NCI-H748 (cell line): ENCODE measurements at regions not wholly inside any gene's neighbourhood (a gene's known extent, or its start where the extent isn't known, plus 50 kb on each side); places are given as distances from the start of the nearest gene placed in this dataset.

Experiments used
- DNase-seq: peaks from one replicate; lab custom pipeline; 2025; ENCODE audit not compliant: unreplicated experiment; lab: John Stamatoyannopoulos, UW

DNA sequence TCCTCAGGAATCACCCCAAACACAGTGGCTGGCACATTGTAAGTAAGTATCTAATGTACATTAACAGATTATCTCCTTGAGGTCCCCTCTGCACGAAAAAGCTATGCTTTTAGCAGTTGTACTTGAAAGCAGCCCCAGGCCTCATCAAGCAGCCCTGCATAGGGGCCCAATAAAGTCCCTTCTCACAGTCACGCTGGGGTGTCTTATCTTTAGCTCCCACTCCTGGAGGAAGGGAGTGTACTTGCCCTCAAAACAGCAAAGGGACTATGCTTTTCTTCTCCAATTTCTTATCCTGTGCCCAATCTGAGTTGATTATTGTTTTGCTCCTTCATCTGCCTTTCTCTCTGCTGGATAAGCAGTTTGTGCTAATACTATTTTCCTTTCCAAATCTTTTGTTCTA is 168.8 kb upstream of the PLXNA2 start:
- no peak for DNase-seq

DNA sequence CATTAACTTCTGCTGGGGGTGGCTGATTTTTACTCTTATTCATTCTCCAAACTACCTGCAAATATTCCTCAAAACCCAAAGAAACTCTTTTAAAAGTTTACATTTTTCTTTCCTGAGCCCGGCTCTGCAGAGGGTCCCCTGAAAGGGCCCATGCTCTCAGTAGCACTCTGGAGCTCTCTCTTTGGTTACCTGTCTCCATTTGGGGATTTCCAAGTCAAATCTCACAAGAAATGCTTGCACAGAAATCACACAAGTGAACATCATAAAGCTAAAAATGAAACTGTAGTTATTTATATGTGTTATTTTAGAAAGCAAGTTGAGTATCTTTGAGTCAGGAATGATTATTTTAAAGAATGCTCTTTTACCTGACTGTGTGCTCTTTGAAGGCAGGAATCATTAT is 174.5 kb upstream of the PLXNA2 start:
- no peak for DNase-seq

DNA sequence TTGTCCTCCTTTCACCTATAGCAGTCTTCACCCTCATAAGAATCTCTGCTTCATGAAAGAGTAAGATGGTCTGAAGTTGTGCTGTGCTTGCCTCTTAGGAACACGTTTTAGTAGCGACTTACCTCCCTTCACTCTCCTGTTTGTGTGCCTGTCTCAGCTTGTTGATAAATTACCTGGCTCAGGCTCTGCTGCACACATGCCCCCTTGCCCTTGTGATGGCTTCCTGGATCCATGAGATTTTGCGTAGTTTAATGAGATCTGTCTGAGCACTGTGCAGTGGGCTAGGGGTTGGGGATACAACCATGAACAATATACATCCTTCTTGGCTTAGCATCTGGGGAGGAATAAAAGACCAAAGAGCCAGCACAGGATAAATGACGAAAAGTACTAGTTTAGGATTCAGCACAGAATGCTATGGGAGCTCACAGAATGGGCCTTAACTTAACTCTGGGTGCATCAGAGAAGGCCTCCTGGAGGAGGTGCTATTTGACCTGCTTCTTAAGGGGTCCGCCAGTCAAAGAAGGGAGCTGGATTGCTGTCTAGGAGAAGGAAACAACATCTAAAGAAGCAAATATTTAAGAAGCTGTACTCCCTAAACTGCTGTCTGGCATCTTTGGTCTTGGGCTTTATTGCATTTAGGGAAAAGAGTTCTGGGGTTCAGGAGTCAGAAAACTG is 175.7 kb upstream of the PLXNA2 start:
- no peak for DNase-seq

DNA sequence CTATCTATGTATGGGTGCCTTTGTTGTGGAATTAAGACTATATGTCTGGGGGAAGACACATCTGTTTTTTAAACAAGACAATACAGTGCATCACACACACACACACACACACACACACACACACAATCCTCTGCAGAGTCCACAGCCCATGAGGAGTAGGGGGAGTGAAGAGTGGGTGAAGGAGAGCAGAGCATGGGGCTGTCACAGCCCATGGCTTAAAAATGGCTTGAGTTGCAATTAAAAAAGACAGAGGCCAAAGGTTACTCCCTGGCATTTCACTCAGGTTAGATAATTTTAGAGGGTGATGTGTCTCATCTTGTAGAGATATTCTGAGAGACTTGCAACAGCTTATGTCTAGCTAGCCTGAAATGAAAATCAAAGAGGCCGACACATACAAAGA is 176.5 kb upstream of the PLXNA2 start:
- no peak for DNase-seq

DNA sequence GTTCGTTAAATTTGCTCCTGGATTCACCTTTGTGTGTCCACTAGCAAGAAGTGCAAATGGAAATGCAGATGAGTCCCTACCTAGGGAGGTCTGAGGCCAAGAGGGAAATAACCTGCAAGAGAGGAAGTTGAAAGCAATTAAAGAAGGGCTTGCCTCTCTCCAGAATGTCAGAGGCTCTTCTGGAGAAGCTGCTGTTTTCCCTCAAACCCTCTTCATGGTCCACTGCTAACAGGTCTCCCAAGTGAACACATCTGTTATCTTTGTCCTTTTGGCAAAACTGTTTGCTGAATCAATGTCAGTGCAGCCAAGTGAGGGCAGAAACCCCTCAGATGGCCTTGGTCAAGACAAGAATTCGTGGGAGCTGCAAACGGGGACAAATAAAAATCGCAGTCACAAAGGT is 177.3 kb upstream of the PLXNA2 start:
- DNase-seq: no peak

DNA sequence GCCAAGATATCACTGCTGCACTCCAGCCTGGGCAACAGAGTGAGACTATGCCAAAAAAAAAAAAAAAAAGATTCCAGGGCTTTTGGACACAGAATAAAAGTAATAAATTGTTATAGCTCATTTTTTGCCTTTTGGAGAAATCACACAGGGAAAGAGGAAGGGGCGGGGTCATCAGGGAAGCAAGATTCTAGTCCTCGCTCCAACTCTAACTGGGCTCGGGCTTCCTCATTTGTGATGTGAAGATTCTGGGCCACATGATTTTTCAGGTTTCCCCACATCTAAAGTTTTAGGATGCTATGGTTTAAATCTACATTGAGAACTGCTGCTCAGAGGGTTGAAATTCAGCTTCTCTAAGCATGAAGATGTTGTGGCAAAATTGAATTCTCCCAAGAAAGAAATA is 179.3 kb upstream of the PLXNA2 start:
- DNase-seq: no peak

DNA sequence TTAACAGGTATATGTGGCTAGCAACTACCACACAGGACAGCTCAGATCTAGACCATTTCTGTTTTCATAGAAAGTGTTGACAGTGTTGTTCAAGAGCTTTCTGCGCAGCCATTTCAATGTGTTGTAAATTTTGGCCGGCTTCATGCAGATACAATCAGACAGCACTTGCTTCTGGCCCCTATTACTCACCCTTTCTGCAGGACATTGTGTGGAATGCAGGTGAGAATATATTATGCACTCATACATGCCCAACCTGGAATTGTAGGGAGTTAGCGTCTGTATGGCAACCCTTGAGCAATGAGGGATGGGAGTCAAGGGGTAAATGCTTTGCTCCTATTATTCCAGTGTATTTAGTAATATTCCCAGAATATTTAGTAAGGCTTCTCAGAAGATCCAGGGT is 180.9 kb upstream of the PLXNA2 start:
- no peak for DNase-seq

DNA sequence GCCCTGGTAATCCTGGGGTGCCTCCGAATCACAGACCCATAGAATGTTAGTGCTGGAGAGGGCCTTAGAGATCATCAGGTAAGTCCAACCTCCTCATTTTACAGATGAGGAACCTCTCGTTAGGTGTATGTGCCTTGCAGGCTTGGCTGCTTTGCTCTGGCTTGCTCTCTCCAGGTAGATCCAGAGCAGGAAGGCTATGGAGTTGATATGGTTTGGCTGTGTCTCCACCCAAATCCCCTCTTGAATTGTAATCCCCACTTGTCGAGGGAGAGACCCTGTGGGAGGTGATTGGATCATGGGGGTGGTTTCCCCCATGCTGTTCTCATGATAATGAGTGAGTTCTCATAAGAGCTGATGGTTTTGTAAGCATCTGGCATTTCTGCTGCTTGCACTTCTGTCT is 186.0 kb upstream of the PLXNA2 start:
- no peak for DNase-seq

DNA sequence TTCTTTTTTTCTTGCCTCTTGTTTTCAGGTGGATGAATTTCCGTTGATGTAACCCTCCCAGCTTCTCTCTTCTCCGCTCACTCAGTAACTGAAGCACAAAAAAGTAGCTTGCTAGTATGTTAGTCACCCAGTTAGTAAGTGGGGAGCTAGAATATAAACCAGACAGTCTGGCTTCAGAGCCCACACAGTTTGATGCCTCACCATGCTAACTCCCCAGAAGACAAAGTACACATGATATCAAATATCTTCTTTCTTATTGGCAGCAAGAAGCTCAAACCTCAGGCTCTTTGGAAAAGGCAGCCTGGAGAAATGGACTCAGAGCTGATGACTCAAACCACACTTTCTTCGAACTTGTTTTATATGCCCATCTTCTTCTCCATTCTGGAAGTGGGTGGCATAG is 187.5 kb upstream of the PLXNA2 start:
- no peak for DNase-seq

DNA sequence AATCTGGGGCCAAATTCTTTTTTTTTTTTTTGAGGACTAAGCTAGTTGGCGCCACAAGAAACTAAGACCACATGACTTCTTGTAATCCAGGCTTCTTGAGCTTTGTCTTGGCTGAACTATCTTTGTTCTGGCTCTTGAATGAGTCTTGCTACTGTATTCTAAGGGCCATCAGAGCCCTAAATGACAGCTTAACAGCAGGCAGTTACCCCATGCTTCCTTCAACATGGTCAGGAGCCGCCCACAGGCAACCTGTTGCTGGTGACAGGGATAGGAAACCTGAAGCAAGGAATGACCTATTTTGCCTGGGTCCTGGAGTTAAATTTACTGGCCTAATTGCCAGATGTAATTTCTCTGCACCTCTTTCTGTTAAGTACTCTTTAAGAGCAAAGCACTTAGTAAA is 188.2 kb upstream of the PLXNA2 start:
- no peak for DNase-seq

DNA sequence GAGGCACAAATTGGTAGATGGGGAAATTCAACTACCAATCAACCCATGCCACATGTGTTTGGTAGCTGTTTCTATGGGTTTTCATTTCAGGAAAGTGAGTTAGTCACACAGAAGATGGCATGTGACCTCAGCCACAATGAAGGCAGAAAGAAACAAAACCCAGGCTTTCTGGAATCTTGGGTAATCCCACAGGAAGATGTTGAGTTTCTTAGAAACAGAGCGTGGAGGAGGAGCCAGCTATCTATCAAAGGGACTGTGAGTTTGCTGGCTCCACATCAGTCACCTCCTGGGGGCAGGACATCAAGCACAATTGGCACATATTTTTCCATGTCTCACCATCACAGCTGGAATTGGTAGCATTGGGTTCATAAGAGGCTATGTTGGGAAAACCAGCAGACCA is 188.9 kb upstream of the PLXNA2 start:
- no peak for DNase-seq

DNA sequence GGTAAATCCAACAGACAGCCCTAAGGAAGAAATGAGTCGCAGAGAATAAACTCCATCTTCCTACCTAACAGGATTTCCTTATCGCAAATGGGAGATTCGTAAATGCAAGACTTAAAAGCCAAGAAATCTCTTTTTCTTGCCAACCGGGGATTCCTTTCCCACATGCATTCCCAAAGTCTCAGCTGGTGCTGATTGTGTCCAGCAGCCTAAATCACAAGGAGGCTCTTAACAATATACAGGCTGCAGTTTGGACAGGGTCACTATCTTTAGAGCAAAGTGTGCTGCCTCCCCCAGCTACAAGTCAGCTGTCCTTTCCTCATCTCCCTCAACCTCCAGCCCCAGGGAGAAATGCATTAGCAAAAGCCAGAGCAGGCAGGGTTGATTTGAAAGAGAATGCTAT is 189.8 kb upstream of the PLXNA2 start:
- DNase-seq: no peak

DNA sequence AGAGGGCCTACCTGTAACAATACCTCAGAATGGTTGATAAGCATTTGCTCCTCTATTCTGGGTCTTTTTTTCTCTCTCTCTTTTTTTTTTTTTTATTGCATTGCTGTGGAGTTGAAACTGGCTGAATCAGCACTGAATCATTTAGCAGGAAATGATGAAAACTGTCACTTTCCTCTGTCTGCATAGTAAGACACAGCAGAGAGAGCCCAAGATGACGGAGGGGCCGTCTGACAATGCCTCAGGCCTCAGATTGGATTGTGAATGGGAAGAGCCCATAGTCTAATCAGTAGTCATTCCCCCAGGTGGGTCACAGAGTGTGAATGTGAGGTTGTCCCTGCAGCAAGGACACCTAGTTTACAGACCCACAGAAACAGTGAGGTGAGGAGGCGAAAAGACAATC is 193.2 kb upstream of the PLXNA2 start:
- no peak for DNase-seq

DNA sequence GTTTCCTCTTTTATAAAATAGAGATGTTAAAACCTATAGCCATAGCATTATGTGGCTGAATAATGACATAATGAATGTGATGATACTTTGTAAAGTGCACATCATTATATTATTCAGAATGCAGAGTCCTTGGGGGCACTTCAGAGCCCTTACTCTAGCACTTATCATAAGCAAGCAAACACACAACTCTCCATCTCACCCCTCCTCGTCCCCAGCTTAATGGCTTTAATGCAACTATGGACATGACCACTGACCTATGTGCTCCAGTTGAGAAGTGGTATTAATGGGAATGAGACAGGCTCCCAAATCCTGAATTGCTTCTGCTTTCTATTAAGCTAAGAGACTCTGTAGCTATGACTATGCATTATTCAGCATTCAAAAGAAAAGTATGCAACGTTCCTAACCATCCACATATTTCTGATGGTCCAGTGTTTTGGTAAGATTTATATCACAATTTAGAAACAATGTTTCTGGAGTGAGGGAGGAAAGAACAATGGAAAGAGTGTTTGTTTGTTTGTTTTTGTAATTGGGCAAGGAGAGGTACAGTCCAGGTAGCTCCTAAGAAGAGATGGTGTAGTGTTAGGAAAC is 194.0 kb upstream of the PLXNA2 start:
- DNase-seq: no peak

DNA sequence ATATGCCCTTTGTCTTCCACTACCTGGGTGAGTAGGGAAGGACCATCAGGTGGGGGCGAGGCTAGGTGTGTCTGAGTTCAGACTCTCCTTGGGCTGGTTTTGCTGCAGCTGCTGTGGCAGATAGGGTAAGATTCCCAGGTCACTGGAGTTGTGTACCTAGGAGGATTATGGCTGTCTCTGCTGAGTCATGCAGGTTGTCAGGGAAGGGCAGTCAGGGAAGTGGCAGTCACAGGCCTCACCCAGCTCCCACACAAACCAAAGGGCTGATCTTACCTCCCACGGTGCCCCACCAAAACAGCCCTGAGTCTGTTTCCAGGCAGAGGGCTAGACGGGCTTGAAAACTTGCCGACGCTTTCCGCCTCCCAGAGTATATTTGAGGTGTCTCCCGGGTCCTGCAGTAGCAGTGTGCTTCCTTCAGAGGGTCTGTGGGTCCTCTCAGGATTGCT is 201.6 kb upstream of the PLXNA2 start:
- DNase-seq: no peak

DNA sequence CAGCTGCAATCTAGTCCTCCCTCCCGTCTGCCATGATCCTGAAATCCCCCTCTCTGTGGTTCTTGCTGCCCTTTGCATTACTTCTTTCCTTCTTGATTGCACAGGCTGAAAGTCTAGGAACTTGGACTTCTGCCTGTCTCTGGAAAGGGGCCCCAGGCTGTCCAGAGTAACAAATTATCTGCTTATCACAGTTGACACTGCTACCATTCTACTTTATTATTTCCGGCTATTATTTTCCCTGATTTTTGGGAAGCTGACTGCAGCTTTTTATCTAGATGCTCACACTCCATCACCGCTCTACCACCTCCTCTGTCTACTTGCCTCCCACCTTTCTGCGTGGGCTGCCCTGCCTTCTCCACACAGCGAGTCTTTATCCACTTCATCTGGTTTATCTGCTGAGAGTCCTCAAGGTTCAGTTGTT is 202.1 kb upstream of the PLXNA2 start:
- DNase-seq: no peak

DNA sequence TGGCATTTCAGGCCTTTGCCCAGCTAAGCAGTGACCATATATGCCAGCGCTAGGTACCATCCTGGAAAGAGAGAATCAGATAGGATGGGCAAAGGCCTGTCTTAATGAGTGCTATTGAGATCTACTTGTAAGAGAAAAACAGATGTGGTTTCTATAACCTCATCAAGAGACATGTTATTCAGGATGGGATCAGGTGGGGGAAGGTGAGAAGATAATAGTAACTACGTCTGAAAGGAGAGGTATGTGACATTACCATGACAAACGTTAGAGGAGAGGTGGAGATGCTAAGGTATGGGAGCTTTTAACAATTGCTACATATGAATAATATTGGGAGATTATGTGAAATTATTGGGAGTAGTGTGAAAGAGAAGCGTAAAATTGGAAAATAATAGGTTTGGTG is 204.2 kb upstream of the PLXNA2 start:
- no peak for DNase-seq

DNA sequence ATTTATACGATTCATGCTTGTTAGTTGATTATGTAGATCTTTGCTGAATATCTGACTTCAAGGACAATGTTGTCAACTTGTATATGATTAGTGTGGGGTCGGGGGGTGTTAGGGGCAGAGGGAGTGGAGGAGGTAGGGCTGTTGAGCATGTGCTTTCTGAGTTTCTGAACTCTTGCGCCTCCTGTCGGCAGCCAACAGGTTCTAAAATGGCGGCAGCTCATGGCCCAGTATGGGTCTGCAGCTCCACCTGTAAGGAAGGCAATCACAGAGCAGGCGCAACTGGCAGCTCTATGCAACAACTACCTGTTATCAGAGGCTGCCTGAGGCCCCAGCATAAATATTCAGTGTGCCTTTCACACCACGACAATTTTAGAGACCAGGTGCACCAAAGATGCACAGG is 205.8 kb upstream of the PLXNA2 start:
- DNase-seq: peak; percentile 89

DNA sequence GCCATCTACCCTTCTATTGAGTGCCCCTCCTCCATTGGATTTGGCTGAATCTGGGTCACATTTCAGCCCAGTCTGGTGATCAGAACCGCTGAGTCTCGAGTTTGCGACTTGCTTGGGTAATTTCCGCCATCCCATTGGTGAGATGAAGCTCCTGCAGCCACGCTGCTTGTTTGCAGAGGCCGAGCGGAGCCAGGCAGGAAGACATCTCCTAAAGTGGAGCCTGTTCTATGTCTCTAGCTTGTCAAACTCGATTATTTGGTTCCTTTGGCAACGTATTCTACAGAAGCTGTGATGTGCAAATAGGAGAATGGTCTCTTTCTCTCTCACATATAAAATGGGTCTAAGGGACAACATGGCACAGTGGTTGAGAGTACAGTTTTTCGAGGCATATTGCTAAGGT is 206.8 kb upstream of the PLXNA2 start:
- DNase-seq: peak; percentile 86

DNA sequence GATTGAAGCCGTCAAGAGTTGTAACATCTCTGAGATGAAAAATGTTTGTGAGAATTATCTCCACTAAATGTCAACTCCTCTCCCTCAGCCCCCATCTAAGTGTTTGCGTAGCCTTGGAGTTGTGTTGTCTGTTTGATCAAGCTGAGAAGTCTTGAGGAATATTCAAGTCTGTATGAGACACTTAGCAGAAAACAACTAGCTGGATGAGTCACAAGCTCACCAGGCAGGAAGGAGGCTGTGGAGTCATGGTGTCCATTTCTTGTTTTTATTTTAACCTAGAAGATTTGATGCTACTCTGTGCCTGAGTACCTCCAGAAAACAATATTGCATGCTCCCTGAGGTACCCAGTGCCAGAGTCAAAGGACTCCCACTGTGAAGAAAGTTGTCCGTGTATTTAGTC is 211.6 kb upstream of the PLXNA2 start:
- no peak for DNase-seq

DNA sequence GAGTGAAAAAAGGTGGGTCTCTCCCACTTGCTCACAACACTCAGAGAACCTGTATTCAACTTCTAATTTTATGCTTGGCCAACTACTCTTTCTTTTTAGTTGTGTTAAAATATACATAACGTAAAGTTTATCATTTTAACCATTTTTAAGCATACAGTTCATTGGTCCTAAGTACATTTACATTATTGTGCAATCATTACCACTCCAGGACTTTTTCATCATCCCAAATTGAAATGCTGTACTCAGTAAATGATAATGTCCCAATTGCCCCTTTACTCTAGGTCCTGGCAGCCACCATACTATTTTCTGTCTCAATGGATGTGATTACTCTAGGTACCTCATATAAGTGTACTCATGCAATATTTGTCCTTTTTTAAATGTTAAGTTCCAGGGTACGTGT is 212.3 kb upstream of the PLXNA2 start:
- DNase-seq: no peak

DNA sequence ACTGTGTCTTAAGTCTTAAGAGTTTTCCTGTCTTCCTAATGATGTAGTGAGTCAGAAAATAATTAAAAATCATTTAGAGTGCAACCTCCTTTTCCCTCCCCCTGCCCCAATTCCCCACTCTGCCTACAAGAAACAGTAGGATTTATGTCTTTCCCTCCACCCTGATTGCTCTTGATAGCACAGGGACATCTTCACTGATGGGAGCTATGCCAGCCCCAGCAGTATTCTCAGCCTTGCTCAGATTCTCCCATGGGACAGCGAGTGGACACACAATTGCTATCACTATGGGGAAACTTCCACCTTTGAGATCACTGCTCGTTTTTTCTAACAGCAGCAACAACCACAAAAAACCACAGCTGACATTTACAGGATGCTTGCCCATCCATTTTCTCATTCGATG is 216.6 kb upstream of the PLXNA2 start:
- DNase-seq: no peak

DNA sequence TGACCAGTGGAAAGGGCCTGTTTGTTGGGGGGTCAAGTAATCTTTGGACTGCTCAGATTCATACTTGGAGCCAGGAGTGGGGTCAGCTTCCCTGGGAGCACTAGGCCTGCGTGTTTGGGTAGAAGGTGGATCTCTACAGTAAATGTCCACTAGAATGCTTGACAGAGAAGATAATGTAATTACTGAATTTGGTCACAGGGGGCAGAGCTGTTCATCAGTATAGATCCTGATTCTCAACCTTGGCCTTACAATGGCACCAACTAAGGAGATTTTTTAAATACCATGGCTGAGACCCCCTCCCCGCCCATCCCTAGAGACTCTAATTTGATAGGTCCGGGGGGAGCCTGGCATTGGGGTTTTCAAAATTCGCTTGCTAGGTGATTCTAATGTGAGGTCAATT is 217.5 kb upstream of the PLXNA2 start:
- DNase-seq: no peak
